ENCODE measurements at regions not wholly inside any gene's neighbourhood (a gene's known extent, or its start where the extent isn't known, plus 50 kb on each side); places are given as distances from the start of the nearest gene placed in this dataset.

DNA sequence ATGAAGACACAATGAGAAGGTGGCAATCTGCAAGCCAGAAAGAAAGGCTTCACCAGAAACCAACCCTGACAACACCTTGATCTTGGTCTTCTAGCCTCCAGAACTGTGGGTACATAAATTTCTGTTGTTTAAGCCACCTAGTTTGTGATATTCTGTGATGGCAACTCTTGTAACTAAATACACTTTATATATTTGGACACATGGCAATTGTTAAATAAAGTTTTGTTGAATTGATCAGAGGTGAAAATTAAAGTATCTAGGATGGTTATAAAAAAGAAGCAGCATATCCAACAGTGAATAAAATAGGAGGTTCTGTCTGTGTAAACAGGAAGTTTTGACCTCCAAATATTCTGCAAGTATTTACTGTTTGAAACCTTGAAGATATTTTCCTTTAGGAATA lies 516.3 kb downstream of the SOX5 start:
- no peak overlapping the region for H3K4me2 ChIP-seq (ENCODE audit: low read length)
- no peaks in the 10 kb centered on the region for H3K9me3 ChIP-seq (replicated peaks; ENCODE audit: low read length)
- no peak overlapping the region for H3K4me3 ChIP-seq (ENCODE audit: low read length)
- H3K36me3 ChIP-seq (ENCODE audit: insufficient read depth, low read length) = no peaks in the 10 kb centered on the region
- no peak overlapping the region for H3K9ac ChIP-seq (ENCODE audit: low read depth, low read length)
- H3K27me3 ChIP-seq (ENCODE audit: control insufficient read depth, insufficient read depth, low read length) = no peaks in the 10 kb centered on the region
- H3K4me1 ChIP-seq (ENCODE audit: control insufficient read depth, insufficient read depth, low read length) = no peaks in the 10 kb centered on the region

DNA sequence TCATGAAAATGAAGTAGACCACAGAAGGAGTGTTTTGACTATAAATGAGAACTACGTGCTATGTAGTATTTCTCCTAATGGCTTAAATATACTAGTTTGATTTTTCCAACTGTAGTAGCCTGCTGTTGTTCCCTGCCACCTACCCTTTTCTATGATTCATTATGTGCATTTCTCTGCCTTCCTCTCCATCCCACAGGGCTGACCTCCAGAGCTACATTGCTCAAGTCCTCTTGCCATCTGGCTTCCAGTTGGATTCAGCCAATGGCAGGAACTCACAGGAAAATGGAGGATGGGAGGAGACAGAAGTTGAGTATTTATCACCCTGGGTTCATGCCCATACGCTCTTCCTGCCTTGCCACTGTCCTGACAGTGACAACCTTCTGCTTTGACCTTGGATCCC lies 515.3 kb downstream of the SOX5 start:
- no peaks in the 10 kb centered on the region for H3K4me1 ChIP-seq (ENCODE audit: control insufficient read depth, insufficient read depth, low read length)
- no peaks in the 10 kb centered on the region for H3K9me3 ChIP-seq (replicated peaks; ENCODE audit: low read length)
- H3K27me3 ChIP-seq (ENCODE audit: control insufficient read depth, insufficient read depth, low read length) = no peaks in the 10 kb centered on the region

DNA sequence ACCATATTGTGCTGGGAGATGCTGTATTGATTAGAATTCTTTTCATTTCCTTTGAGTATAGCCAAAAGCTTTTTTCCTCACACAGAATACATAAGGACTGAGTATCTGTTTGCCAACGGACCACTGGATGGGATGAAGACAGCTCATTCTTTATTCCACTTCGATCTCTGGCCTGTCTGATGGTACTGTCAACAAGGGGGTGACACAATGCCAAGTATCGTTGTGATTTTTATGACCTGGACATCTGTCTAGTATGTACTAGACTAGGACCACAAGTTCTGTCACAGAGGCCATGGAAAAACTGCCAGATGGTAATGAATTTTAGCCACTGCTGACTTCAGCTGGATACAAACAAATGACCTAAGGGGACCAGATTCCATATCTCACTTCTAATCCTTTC lies 502.7 kb downstream of the SOX5 start:
- Histone ChIP-seq H3K27me3 (ENCODE audit: control insufficient read depth, insufficient read depth, low read length) (no peaks in the 10 kb centered on the region), H3K4me1 (ENCODE audit: control insufficient read depth, insufficient read depth, low read length) (no peaks in the 10 kb centered on the region), H3K4me2 (ENCODE audit: low read length) (no peak overlapping the region), H3K9me3 (replicated peaks; ENCODE audit: low read length) (no peaks in the 10 kb centered on the region), H3K36me3 (ENCODE audit: insufficient read depth, low read length) (no peaks in the 10 kb centered on the region), H3K4me3 (ENCODE audit: low read length) (no peak overlapping the region), H3K9ac (ENCODE audit: low read depth, low read length) (no peak overlapping the region)

More for the DNA sequence above, 515.3 kb downstream of the SOX5 start:
- Histone ChIP-seq H3K9ac (ENCODE audit: low read depth, low read length) (no peak overlapping the region), H3K36me3 (ENCODE audit: insufficient read depth, low read length) (no peaks in the 10 kb centered on the region), H3K4me3 (ENCODE audit: low read length) (no peak overlapping the region), H3K4me2 (ENCODE audit: low read length) (no peak overlapping the region)

DNA sequence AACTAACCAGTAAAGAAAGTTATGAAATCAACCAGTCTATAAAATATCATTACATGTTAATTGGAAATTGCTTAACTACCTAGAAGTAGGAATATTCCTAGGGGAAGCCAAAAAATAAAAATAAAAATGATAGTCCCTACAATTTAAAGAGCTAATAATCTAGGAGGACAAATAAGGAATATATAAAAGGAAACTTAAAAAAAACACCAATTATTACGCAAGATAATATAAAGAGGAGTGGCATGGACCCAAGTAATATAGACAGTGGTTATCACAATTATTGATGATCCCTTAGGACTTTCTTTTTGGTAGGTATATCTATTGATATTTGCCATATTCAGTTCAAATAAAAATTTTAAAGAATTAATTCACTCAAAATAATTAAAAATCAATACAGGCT lies 498.7 kb downstream of the SOX5 start:
- H3K4me3 ChIP-seq (ENCODE audit: low read length) = no peak overlapping the region
- no peaks in the 10 kb centered on the region for H3K9me3 ChIP-seq (replicated peaks; ENCODE audit: low read length)
- no peaks in the 10 kb centered on the region for H3K4me1 ChIP-seq (ENCODE audit: control insufficient read depth, insufficient read depth, low read length)
- no peaks in the 10 kb centered on the region for H3K36me3 ChIP-seq (ENCODE audit: insufficient read depth, low read length)
- no peak overlapping the region for H3K9ac ChIP-seq (ENCODE audit: low read depth, low read length)
- H3K27me3 ChIP-seq (ENCODE audit: control insufficient read depth, insufficient read depth, low read length) = no peaks in the 10 kb centered on the region
- H3K4me2 ChIP-seq (ENCODE audit: low read length) = no peak overlapping the region

DNA sequence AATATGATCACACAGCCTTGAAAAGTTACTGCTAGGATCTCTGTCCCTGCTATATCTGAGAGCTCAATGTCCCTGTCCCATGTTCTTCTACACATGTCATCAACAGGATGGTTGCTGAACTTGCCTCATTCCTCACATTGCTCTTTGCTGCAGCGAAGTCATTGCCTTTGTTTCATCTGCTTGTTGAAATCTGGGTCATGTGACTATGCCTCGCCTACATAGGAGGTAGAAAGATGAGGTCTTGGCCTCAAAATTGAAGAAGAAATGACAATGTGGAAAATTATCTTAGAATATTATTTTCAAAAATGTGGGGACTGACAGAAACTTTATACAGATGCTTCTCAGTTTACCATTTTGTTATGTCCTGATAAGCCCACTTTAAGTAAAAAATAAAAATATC lies 494.2 kb downstream of the SOX5 start:
- Histone ChIP-seq H3K36me3 (ENCODE audit: insufficient read depth, low read length) (no peaks in the 10 kb centered on the region), H3K4me3 (ENCODE audit: low read length) (no peak overlapping the region)

DNA sequence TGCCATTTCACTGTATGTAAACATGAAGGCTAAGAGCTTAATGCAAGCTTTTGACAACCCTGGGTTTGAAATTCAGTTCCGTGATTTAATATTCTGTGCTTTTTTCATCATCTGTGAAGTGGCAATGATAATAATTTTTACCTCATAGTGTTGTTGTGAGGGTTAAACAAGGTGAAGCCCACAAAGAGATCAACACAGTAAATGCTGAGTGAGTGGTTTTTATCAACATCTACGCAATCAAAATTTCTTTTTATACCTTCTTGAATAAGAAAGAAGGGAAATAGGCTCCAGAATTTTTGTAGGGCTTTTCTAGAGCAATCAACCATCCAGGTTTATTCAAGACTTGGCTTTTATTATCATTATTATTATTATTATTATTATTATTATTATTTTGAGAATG lies 490.8 kb downstream of the SOX5 start:
- H3K9ac ChIP-seq (ENCODE audit: low read depth, low read length) = no peak overlapping the region
- H3K36me3 ChIP-seq (ENCODE audit: insufficient read depth, low read length) = no peaks in the 10 kb centered on the region
- H3K9me3 ChIP-seq (replicated peaks; ENCODE audit: low read length) = no peaks in the 10 kb centered on the region
- H3K4me2 ChIP-seq (ENCODE audit: low read length) = no peak overlapping the region
- H3K4me3 ChIP-seq (ENCODE audit: low read length) = no peak overlapping the region
- H3K4me1 ChIP-seq (ENCODE audit: control insufficient read depth, insufficient read depth, low read length) = no peaks in the 10 kb centered on the region
- no peaks in the 10 kb centered on the region for H3K27me3 ChIP-seq (ENCODE audit: control insufficient read depth, insufficient read depth, low read length)

More for the DNA sequence above, 494.2 kb downstream of the SOX5 start:
- Histone ChIP-seq H3K9ac (ENCODE audit: low read depth, low read length) (no peak overlapping the region), H3K4me1 (ENCODE audit: control insufficient read depth, insufficient read depth, low read length) (no peaks in the 10 kb centered on the region), H3K4me2 (ENCODE audit: low read length) (no peak overlapping the region), H3K9me3 (replicated peaks; ENCODE audit: low read length) (no peaks in the 10 kb centered on the region), H3K27me3 (ENCODE audit: control insufficient read depth, insufficient read depth, low read length) (no peaks in the 10 kb centered on the region)

DNA sequence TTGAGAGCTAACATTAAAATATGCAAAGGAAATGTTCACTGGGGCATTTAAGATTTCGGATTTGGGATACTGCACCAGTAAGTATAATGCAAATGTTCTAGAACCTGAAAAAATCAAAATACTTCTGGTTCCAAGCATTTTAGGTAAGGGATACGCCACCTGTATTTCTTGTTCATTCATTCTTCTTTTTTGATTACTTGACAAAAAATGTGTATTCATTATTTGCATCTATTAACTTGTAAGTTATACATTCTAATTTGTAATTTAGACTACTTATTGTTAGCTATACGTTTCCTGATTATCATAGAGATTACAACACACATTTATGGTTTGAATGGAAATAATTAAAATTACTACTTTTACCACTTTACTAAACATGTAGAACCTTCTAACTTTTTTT lies 486.9 kb downstream of the SOX5 start:
- H3K9me3 ChIP-seq (replicated peaks; ENCODE audit: low read length) = no peaks in the 10 kb centered on the region

DNA sequence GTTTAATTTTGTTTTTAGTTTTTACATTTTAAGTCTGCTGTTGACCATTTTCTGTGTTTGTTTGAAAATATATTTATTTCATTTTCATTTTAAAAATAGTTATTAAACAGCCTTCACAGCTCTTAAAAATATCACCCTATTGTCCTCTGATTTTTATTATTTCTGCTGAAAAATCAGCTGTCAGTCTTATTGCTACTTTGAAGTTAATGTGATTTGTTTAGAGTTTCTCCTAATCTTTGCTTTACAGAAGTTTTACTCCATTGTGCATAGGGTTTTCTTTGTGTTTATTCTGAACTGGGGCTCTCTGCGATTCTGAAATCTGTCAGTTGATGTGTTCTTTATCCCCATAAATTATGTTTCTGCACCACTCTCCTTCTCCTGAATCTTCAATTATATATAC lies 486.3 kb downstream of the SOX5 start:
- no peak overlapping the region for H3K4me3 ChIP-seq (ENCODE audit: low read length)
- no peak overlapping the region for H3K4me2 ChIP-seq (ENCODE audit: low read length)
- H3K9me3 ChIP-seq (replicated peaks; ENCODE audit: low read length) = no peaks in the 10 kb centered on the region
- no peaks in the 10 kb centered on the region for H3K4me1 ChIP-seq (ENCODE audit: control insufficient read depth, insufficient read depth, low read length)
- H3K27me3 ChIP-seq (ENCODE audit: control insufficient read depth, insufficient read depth, low read length) = no peaks in the 10 kb centered on the region
- no peaks in the 10 kb centered on the region for H3K36me3 ChIP-seq (ENCODE audit: insufficient read depth, low read length)
- no peak overlapping the region for H3K9ac ChIP-seq (ENCODE audit: low read depth, low read length)

More for the DNA sequence above, 486.9 kb downstream of the SOX5 start:
- Histone ChIP-seq H3K9ac (ENCODE audit: low read depth, low read length) (no peak overlapping the region), H3K27me3 (ENCODE audit: control insufficient read depth, insufficient read depth, low read length) (no peaks in the 10 kb centered on the region), H3K4me2 (ENCODE audit: low read length) (no peak overlapping the region), H3K36me3 (ENCODE audit: insufficient read depth, low read length) (no peaks in the 10 kb centered on the region), H3K4me3 (ENCODE audit: low read length) (no peak overlapping the region), H3K4me1 (ENCODE audit: control insufficient read depth, insufficient read depth, low read length) (no peaks in the 10 kb centered on the region)

DNA sequence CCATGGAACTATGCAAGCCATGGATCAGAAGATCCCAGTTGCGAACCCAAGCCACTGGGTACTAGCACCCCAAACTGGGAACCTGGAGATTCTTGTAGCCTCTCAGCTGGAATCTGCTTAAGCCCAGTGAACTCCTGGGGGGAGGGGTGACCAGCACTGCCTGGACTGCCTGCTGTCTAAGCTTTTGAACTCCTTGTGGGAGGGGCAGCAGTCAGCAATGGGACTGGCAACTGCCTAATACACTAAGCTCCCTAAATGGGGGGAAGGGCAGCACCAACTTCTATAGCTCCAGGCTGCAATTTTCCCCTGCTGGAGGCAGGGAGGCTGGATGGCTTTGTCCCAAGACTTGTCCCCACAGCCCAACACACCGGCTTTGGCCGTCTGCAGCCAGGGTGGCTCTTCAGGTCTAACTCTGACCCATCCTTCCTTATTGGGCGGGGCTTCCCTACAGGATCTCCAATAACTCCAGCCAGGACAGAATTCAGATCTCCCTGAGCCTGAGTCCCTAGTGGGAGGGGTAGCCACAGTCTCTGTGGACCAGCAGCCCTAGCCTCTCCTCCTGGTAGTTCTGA lies 485.1 kb downstream of the SOX5 start:
- no peaks in the 10 kb centered on the region for H3K27me3 ChIP-seq (ENCODE audit: control insufficient read depth, insufficient read depth, low read length)
- H3K4me2 ChIP-seq (ENCODE audit: low read length) = no peak overlapping the region

DNA sequence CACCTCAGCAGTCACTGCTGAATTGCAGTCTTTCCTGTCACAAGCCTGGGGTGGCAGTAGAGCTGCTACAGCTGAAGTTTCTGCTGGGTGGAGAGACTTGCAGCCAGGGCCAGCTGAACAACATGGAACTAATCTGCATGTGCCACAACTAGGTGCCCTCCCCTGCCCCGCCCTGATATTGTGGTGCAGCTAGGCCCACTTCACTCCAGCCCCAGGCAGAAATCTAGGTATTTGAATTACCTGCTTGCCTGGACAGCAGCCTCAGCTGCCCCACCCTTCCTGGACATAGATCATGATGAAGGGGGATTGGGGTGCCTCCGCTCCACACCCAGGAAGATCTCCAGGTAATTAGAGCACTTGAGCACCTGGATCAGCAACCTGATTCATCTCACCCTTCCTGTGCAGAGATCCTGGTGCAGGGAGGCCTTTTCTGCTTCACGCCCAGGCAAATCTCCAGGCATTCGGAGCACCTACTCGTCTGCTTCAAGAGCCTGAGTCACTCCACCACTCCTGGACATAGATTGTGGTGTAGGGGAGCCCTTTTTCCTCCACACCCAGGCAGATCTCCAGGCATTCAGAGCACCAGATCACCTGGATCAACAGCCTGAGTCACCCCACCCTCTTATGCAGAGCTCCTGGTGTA lies 477.0 kb downstream of the SOX5 start:
- Histone ChIP-seq H3K4me2 (ENCODE audit: low read length) (no peak overlapping the region), H3K27me3 (ENCODE audit: control insufficient read depth, insufficient read depth, low read length) (no peaks in the 10 kb centered on the region), H3K9me3 (replicated peaks; ENCODE audit: low read length) (no peaks in the 10 kb centered on the region), H3K4me3 (ENCODE audit: low read length) (no peak overlapping the region), H3K9ac (ENCODE audit: low read depth, low read length) (no peak overlapping the region), H3K36me3 (ENCODE audit: insufficient read depth, low read length) (no peaks in the 10 kb centered on the region), H3K4me1 (ENCODE audit: control insufficient read depth, insufficient read depth, low read length) (no peaks in the 10 kb centered on the region)

More for the DNA sequence above, 485.1 kb downstream of the SOX5 start:
- no peak overlapping the region for H3K4me3 ChIP-seq (ENCODE audit: low read length)
- H3K9me3 ChIP-seq (replicated peaks; ENCODE audit: low read length) = no peaks in the 10 kb centered on the region
- no peaks in the 10 kb centered on the region for H3K36me3 ChIP-seq (ENCODE audit: insufficient read depth, low read length)
- H3K4me1 ChIP-seq (ENCODE audit: control insufficient read depth, insufficient read depth, low read length) = no peaks in the 10 kb centered on the region
- no peak overlapping the region for H3K9ac ChIP-seq (ENCODE audit: low read depth, low read length)

DNA sequence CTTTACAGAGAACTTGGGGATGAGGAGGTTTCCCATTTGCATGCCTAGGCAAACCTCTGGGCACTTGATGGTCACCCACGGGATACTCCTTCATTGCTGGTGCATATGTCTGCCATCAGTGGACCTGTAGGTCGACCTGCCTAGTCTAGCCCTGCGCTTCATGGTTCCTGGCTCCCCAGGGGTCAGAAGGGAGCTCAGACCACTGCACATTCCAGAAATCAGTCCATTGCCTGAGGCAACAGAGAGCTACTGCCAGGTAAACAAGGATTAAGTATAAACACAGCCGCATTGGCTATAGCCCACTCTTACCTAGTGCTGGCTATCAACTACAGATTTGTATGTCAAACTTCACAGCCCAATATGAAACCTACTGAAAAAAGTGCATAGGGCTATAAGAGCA lies 476.4 kb downstream of the SOX5 start:
- no peak overlapping the region for H3K4me3 ChIP-seq (ENCODE audit: low read length)
- H3K4me2 ChIP-seq (ENCODE audit: low read length) = no peak overlapping the region
- no peaks in the 10 kb centered on the region for H3K36me3 ChIP-seq (ENCODE audit: insufficient read depth, low read length)
- no peaks in the 10 kb centered on the region for H3K27me3 ChIP-seq (ENCODE audit: control insufficient read depth, insufficient read depth, low read length)
- H3K9ac ChIP-seq (ENCODE audit: low read depth, low read length) = no peak overlapping the region
- H3K9me3 ChIP-seq (replicated peaks; ENCODE audit: low read length) = no peaks in the 10 kb centered on the region
- no peaks in the 10 kb centered on the region for H3K4me1 ChIP-seq (ENCODE audit: control insufficient read depth, insufficient read depth, low read length)

DNA sequence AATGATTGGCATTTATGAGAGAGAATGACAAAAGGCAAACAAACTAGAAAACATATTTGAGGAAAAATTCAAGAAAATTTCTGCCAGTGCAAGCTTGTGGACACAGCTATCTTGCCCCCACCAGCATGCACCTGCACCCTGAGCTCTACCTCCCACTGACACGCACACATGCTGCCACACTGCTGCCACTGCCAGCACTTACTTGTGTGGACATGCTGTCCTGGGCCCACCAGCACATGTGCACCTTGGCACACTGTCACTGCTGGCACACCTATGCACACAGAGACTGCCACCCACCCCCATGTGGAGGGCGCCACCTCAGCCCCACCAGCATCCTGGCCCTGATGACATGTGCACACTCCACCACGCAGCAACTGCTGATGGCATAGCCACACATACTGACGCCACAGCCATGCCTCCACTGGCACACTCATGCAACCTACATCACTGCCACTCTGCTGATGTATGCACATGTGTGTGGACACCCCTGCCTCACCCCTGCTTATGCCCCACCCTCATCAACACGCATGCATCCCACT lies 475.0 kb downstream of the SOX5 start:
- Histone ChIP-seq H3K4me3 (ENCODE audit: low read length) (no peak overlapping the region), H3K27me3 (ENCODE audit: control insufficient read depth, insufficient read depth, low read length) (no peaks in the 10 kb centered on the region), H3K4me2 (ENCODE audit: low read length) (no peak overlapping the region), H3K9me3 (replicated peaks; ENCODE audit: low read length) (no peaks in the 10 kb centered on the region), H3K4me1 (ENCODE audit: control insufficient read depth, insufficient read depth, low read length) (no peaks in the 10 kb centered on the region), H3K36me3 (ENCODE audit: insufficient read depth, low read length) (no peaks in the 10 kb centered on the region), H3K9ac (ENCODE audit: low read depth, low read length) (no peak overlapping the region)
